Neutrophil (primary cell): ENCODE measurements at regions not wholly inside any gene's neighbourhood (a gene's known extent, or its start where the extent isn't known, plus 50 kb on each side); places are given as distances from the start of the nearest gene placed in this dataset.
"Not testable (repeated sequence)": the region's sequence is repeated elsewhere in the genome, so short reads cannot be mapped to it uniquely, and the experiment has no call there.

ENCODE experiments used
- H3K27ac ChIP-seq: fragments of 200-600 bp; sonication (generic); 2 replicates; pipeline ENCODE4 v1.5.1; 2016; ENCODE audit warnings: mild to moderate bottlenecking, moderate library complexity
- H3K27me3 ChIP-seq: fragments of 200-600 bp; sonication (generic); 2 replicates; pipeline ENCODE4 v1.6.0; 2016; ENCODE audit warnings: mild to moderate bottlenecking
- H3K36me3 ChIP-seq: fragments of 200-600 bp; sonication (generic); 2 replicates; pipeline ENCODE4 v1.5.1; 2017
- H3K4me1 ChIP-seq, 2 experiments: fragments of 200-600 bp in 1 of 2; sonication (generic) in 1 of 2; 1 replicate in 1 of 2; 2 replicates in 1 of 2; pipeline versions ENCODE4 v1.5.1 to v1.6.1; 2013 to 2016; ENCODE audit warnings: low read depth in 1 of 2, low read length in 1 of 2, mild to moderate bottlenecking in 1 of 2, moderate library complexity in 1 of 2; ENCODE audit not compliant: control insufficient read depth in 1 of 2, insufficient read depth in 1 of 2
- H3K4me3 ChIP-seq, 2 experiments: fragments of 200-600 bp in 1 of 2; sonication (generic) in 1 of 2; 1 replicate in 1 of 2; 2 replicates in 1 of 2; pipeline ENCODE4 v1.5.1; 2013 to 2016; ENCODE audit warnings: low read depth in 1 of 2, low read length in 1 of 2, mild to moderate bottlenecking in 1 of 2, moderate library complexity in 1 of 2
- H3K9me3 ChIP-seq: fragments of 200-600 bp; sonication (generic); 2 replicates; pipeline ENCODE4 v1.5.1; 2016
- TF ChIP-seq, protein P1 (sequence below): fragments of 200-600 bp; sonication (generic); IDR thresholded peaks from 2 replicates; pipeline ENCODE4 v1.5.1; 2016; ENCODE audit warnings: antibody characterized with exemption

DNA sequence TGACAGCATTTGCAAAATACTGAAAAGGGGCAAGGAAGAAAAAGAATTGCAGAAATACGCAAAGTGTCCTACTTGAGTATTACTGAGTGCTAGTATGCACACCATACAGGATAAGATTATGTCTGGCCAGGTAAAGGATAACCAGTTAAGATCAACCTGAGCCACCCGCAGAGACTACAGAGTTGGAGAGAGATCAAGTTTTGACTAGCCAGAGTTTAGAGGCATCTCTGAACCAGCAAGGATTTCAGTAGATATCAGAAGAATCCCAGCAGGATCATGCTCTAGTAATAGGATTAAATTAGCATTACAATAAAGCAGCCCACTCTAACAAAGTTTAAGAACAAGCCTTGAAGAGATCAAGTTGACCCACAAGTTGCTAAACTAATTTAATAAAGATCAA lies 232.7 kb upstream of the HSFY2 start:
- Histone ChIP-seq H3K4me3 (no peak overlapping the region), H3K27me3 (no peaks in the 10 kb centered on the region), H3K4me1 (no peaks in the 10 kb centered on the region), H3K9me3 (no peaks in the 10 kb centered on the region), H3K27ac (no peak overlapping the region), H3K36me3 (no peaks in the 10 kb centered on the region)
- TF ChIP-seq, protein P1, sequence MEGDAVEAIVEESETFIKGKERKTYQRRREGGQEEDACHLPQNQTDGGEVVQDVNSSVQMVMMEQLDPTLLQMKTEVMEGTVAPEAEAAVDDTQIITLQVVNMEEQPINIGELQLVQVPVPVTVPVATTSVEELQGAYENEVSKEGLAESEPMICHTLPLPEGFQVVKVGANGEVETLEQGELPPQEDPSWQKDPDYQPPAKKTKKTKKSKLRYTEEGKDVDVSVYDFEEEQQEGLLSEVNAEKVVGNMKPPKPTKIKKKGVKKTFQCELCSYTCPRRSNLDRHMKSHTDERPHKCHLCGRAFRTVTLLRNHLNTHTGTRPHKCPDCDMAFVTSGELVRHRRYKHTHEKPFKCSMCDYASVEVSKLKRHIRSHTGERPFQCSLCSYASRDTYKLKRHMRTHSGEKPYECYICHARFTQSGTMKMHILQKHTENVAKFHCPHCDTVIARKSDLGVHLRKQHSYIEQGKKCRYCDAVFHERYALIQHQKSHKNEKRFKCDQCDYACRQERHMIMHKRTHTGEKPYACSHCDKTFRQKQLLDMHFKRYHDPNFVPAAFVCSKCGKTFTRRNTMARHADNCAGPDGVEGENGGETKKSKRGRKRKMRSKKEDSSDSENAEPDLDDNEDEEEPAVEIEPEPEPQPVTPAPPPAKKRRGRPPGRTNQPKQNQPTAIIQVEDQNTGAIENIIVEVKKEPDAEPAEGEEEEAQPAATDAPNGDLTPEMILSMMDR, result no peak

DNA sequence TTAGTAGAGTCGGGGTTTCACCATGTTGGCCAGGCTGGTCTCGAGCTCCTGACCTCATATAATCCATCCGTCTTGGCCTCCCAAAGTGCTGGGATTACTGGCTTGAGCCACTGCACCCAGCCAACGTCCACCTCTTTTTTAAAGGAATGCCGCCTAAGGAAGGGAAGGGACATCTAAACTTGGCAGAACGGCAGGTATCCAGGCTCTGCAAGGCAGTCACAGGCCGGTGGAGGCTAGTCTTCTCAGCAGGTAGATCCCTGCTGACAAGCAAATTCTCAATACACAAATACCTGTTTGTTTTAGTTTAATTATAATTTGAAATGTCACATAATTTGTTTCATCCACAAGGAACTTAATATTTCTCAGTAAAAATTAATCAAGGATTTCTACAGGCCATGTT lies 232.0 kb upstream of the HSFY2 start:
- TF ChIP-seq, protein P1, result no peak
- no peaks in the 10 kb centered on the region for H3K36me3 ChIP-seq
- H3K27me3 ChIP-seq, result no peaks in the 10 kb centered on the region
- H3K9me3 ChIP-seq, result no peaks in the 10 kb centered on the region
- no peak overlapping the region for H3K4me3 ChIP-seq
- H3K4me1 ChIP-seq, result no peaks in the 10 kb centered on the region
- no peak overlapping the region for H3K27ac ChIP-seq

GRCh38 chrY:18997635-18998240 lies 224.2 kb upstream of the HSFY2 start:
- Histone ChIP-seq H3K9me3 (no peaks in the 10 kb centered on the region), H3K36me3 (no peaks in the 10 kb centered on the region), H3K4me3 (no peak overlapping the region), H3K27me3 (no peaks in the 10 kb centered on the region), H3K4me1 (no peaks in the 10 kb centered on the region), H3K27ac (no peak overlapping the region)
- TF ChIP-seq, protein P1, result no peak

GRCh38 chrY:18993480-18993879 lies 219.9 kb upstream of the HSFY2 start:
- TF ChIP-seq, protein P1, result no peak
- no peaks in the 10 kb centered on the region for H3K27me3 ChIP-seq
- H3K9me3 ChIP-seq, result no peaks in the 10 kb centered on the region
- no peaks in the 10 kb centered on the region for H3K4me1 ChIP-seq
- no peak overlapping the region for H3K27ac ChIP-seq
- H3K4me3 ChIP-seq, result no peak overlapping the region
- no peaks in the 10 kb centered on the region for H3K36me3 ChIP-seq

GRCh38 chrY:18992684-18993083 lies 219.1 kb upstream of the HSFY2 start:
- H3K4me1 ChIP-seq, H3K9me3 ChIP-seq, H3K27ac ChIP-seq, H3K4me3 ChIP-seq, H3K36me3 ChIP-seq, H3K27me3 ChIP-seq: not testable (repeated sequence)

DNA sequence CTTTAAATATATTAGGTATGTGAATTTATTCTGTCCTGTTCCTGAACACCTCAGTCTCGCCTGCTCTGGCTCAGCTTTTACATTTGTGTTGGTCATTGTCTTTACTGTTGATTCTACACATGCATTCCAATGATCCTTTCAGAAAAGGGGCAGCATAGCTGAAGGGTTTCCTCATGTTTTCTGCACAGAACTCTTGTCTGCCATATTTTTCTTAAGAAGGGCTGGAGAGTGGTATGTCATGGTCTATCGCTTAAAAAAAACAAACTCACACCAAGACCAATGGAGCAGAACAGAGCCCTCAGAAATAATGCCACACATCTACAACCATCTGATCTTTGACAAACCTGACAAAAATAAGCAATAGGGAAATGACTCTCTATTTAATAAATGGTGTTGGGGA lies 215.8 kb upstream of the HSFY2 start:
- Histone ChIP-seq H3K36me3 (no peaks in the 10 kb centered on the region), H3K27me3 (no peaks in the 10 kb centered on the region), H3K4me1 (no peaks in the 10 kb centered on the region), H3K27ac (no peak overlapping the region), H3K4me3 (no peak overlapping the region), H3K9me3 (no peaks in the 10 kb centered on the region)
- TF ChIP-seq, protein P1, result no peak
